Umbilical cord (tissue), 1 donor: ENCODE measurements at regions not wholly inside any gene's neighbourhood (a gene's known extent, or its start where the extent isn't known, plus 50 kb on each side); places are given as distances from the start of the nearest gene placed in this dataset.
"Not testable (repeated sequence)": the region's sequence is repeated elsewhere in the genome, so short reads cannot be mapped to it uniquely, and the experiment has no call there.

Experiments used
- DNase-seq: peaks from one replicate; pipeline ENCODE4 v3.0.0-alpha.2; 2015; ENCODE audit warnings: low spot score

DNA sequence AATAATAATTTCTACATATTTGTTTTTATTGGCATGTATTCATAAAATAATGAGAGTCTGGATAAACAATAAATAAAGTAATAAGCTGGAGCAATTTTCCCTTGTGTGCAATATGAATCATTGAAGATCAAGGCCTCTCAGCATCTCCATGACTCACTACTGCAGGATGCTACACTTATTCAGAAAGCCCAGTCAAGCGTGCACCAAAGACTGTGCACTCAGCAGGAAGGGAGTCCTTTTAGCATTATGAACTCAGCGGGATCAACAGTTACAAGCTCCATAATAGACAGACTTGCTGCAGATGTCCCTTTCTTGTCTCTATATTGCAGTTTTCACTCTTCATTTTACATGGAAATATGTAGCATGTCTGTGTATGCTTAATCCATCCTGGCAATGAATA lies 485.3 kb downstream of the CDH9 start:
- no peak for DNase-seq

DNA sequence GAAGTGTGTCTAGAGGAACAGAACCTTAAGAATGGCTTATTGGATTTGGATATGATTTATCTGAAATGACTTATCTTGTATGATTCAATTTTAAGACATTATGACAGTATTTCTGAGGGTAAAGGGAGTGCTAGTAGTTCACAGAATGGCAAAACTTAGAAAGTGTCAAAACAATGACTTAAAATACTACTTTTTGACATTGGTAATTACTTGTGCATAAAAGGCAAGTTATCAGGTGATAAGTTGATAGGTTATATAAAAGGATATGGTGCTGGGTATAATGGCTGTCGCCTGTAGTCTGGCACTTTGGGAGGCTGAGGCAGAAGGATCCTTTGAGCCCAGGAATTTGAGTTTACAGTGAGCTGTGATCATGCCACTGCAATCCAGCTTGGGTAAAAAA lies 494.4 kb downstream of the CDH9 start:
- DNase-seq, result no peak

DNA sequence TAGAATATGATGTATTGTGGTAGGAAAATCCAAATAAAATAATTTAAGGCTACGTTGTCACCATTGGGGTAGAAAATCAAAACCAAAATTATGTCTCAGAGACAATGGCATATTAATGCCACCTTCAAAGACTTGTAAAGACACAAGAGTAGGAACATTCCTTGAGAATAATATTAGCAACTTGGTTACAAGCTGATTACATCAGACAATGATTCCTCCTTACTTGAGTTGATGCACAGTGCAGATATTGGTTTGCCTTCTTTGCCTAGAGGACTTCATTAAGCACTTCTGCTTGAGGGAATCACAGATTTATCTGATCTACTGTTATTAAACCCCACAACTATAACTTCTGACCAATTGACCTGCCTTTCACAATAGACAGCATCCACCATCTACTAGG lies 500.2 kb downstream of the CDH9 start:
- DNase-seq, result no peak

DNA sequence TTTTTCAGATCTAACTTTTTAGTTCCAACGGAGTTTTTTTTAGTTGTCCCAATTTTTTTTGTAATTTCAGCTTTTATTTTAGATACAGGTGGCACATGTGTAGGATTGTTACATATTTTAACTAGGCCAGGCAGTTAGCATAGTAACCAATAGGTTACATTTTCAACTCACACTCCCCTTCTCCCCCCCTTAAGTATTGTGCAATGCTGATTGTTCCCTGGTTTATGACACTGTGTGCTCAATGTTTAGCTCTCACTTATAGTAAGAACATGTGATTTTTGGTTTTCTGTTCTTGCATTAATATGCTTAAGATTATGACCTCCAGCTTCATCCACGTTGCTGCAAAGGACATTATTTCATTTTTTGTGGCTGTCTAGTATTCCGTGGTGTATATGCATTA lies 503.2 kb downstream of the CDH9 start:
- no peak for DNase-seq

DNA sequence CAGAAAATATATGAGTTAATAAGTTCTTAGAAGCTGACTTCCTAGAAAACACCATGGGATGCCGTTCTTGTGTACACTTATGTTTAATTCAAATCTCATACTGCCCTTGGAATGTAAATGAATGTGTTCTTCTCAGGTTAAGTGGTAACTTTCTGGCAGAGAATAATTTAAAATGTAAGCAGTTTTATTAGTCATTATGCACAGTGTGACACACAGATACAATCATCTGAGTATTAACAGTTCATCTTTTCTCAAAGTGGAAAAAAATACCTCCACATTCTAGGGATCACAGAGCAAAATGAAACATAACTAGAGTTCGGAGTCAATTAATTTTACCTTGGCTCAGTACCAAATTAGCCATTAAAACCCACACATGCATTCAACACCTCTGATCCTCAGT lies 508.1 kb downstream of the CDH9 start:
- no peak for DNase-seq

DNA sequence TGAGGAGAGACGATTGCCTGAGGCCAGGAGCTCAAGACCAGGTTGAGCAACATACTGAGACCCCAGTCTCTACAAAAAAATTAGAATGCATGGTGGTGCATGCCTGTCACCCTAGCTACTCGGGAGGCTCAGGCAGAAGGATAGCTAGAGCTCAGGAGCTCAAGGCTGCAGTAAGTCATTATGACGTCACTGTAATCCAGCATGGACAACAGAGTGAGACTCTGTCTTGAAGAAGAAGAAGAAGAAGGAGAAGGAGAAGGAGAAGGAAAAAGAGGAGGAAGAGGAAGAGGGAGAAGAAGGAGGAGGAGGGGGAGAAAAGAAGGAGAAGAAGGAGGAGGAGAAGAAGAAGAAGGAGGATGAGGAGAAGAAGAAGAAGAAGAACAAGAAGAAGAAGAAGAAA lies 519.1 kb downstream of the CDH9 start:
- DNase-seq, result no peak

DNA sequence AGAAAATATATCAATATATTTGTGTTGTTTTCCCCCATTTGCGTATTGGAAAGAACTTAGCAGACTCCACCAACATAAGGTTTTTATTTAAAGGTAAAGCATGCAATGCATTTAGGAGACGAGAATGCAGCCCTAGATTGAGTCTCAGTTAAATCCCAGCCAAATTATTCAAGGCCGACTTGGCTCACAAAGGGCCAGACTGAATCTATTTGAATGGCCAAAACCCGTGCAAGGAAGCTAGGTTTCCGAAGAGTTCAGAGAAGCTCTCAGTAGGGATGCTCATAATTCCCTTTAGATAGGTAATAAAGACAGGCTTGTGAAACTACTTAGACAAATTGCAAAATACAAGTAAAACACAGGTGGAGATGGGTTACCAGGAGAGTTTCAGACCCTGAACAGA lies 520.3 kb downstream of the CDH9 start:
- DNase-seq, result no peak

DNA sequence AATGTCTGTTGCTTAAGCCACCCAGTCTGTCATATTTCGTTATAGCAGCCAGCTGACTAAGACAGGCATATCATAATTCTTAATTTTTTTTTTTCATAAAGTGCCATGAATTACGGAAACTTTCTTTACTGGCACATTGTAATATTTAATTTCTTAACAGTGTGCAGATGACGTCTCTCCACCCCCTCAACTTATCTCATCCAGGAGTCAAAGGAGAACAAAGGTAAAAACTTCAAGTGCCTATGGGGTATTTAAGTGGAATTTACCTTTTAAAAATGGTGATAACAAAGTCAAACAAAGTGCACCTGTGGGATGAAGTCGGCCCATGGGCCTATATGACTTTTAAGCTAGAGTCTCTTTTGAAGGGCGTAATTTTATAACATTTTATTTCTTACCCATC lies 539.4 kb downstream of the CDH9 start:
- DNase-seq, result no peak

DNA sequence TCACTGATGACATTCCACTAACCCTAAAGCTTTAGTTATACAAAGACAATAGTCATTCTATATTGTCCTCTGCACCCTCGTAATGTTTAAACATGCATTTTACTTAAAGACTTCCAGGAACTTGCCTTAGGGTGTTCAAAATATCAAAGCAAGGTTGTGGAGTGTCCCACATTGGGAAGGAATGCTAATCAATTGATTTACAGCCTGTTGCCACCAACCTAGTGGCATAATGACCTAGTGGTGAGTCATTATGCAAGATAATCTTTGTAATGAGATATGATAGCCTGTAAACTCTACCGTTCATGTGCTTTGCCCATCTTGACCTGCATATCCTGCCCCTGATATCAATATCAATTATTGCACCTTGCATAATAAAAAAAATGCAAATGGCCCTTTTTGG lies 542.9 kb downstream of the CDH9 start:
- no peak for DNase-seq

DNA sequence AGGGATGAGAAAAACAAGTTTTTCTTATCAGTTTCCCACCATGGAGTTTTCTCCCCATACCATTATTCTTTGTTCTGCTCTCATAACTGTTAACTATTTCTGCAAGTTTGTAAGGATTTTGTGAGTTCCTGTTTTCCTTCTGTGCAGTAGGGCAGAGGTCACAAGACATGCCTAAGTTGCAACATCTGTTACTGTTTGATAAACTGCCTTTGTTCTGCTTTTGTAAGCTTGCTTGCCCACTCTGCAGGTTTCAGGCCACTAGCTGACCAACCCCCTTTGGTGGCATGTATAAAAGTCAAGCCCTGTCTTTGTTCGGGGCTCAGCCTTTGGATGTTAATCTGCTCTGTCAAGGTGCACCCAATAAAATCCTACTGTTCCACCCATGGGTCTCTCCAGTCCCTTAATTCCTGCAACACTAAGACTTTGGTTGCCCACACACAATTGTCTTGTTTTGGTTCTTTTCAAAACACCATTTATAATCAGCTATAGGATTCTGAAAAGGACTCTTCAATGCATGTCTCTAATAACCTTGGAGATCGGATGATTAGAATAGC lies 545.4 kb downstream of the CDH9 start:
- no peak for DNase-seq

DNA sequence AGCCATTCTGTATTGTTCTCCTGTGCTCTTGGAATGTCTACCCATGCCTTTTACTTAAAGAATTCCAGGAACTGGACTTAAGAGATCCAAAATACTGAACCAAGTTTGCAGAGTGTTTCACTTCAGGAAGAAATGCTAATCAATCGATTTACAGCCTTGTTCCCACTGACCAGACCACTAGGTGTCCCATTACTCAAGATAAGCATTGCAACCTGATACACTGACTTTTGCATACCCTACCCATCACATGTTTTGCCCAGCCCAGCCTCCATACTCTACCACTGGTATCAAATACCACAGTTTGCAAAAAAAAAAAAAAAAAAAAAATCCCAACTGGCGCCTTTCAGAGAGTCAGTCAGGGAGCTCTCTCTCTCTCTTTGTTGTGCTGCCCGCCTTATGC lies 550.8 kb downstream of the CDH9 start:
- DNase-seq, result no peak

DNA sequence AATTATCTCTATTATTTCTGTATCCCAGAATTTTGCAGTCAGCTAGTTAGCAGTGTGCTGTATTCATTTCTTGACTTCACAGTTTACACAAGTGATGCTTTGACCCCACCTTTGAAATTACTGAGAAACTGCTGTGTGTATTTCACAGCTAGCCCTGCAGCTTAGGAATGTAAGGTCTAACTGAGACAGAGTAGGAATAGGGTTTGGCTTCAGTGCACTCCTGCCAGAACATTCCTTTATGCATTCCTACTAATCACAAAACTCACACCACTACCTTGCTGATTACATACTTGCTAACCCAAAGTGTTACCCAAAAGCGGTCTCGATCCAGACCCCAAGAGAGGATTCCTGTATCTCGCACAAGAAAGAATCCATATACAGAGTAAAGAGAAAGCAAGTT lies 551.8 kb downstream of the CDH9 start:
- no peak for DNase-seq

DNA sequence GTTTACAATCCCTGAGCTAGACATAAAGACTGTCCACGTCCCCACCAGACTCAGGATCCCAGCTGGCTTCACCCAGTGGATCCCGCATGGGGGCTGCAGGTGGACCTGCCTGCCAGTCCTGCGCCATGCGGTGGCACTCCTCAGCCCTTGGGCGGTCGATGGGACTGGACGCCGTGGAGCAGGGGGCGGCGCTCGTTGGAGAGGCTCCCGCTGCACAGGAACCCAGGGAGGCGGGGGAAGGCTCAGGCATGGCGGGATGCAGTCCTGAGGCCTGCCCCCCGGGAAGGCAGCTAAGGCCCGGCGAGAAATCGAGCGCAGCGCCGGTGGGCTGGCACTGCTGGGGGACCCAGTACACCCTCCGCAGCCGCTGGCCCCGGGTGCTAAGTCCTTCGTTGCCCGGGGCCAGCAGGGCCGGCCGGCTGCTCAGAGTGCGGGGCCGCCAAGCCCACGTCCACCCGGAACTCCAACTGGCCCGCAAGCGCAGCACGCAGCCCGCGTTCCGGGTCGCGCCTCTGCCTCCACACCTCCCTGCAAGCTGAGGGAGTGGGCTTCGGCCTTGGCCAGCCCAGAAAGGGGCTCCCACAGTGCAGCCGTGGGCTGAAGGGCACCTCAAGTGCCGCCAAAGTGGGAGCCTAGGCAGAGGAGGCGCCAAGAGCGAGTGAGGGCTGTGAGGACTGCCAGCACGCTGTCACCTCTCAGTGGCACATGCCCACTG lies 553.1 kb downstream of the CDH9 start:
- DNase-seq, result not testable (repeated sequence)

DNA sequence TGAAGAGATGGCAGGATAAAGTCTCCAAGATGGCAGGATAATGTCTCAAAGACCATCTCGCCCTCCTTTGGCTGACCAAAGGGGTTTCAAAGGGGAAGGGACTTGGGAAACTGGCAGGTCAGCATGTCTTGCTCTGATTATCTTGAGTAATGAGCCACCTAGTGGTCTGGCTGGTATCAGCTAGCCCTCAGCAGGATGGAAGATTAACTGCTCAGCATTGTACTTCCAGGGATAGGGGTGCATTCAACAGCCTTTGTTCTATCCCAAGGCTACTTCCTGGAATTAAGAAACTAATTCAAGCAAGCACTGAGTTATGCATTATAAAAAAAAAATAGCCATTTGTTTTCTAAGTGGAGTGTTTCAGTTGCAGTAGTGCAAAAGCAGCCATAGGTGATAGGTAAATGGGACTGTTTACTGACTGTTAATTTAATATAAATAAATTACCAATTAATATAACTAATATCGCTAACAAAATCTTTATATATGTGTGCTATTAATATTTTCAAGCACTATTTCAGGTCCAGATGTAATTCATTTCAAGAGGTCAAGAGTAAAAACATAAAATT lies 555.5 kb downstream of the CDH9 start:
- peak; percentile 15 for DNase-seq

DNA sequence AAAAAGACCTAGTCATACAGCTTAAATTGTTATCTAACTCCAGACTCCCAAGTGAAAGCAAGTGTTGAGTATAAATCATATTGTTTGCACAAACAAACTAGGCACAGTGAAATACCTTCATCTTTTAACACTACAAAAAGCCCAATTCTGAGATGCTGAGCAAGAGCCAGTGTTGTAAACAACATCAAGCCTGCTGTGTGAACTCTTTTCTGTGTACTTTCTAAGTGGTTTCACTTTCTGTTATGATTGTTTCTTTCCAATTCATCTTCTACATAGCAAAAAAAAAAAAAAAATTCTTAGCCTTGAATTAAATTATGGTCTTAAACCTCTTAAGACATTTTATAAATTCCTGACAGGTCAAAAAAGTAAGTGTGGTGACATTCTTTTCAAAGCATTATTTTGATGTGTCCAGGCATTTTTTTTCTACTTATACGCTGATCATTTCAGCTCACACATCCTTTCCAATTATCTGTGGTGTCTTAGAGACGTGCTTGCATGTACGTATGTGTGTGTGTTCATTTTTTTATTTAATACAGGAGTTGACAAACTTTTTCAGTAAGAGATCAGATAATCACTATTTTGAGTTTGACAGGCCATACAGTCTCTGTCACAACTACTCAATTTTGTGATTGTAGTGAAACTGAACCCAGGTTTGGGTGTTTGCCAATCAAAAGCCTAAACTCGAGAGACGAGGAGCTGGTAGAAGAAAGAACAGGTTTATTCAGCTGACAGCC lies 556.1 kb downstream of the CDH9 start:
- DNase-seq, result no peak

DNA sequence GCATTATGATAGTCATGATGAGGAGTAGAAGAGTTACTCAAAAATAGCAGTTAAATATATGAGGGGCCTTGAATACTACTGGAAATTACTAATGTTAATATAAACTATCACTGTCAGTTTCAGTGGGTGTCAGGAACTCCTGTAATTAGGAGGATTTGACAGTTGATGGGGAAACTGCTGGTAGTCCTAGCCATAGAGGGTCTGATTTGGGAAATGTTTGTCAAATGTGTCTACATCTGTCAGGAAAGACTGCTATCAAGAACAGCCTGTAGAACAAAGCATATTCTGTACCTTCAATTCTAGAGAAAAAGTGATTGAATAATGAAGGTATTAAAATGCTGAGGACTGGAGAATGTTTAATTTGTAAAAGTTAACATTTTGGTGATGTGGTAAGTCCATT lies 567.9 kb downstream of the CDH9 start:
- no peak for DNase-seq

DNA sequence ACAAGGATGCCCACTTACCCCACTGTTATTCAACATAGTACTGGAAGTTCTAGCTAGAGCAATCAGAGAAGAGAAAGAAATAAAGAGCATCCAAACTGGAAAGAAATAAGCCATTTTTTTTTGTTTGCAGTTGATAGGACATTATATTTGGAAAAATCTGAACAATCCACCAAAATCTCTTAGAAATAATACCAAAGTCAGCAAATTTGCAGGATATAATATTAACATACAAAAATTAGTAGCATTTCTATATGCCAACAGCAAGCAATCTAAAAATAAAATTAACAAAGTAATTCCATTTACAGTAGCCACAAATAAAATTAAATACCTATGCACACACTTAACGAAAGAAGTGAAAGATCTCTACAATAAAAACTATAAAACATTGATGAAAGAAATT lies 599.3 kb downstream of the CDH9 start:
- no peak for DNase-seq

DNA sequence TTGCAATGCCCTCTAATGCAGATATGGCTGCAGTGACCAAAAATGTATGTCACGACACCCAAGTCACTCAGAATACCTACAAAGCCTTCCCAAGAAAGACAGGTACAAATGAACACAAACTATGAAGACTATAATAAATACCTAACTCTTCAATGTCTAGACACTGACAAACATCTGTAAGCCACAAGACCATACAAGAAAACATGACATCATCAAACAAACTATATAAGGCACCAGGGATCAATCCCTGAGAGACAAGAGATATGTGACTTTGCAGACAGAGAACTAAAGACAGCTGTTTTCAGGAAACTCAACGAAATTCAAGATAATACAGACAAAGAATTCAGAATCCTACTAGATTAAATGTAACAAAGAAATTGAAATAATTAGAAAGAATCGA lies 603.7 kb downstream of the CDH9 start:
- DNase-seq, result no peak

DNA sequence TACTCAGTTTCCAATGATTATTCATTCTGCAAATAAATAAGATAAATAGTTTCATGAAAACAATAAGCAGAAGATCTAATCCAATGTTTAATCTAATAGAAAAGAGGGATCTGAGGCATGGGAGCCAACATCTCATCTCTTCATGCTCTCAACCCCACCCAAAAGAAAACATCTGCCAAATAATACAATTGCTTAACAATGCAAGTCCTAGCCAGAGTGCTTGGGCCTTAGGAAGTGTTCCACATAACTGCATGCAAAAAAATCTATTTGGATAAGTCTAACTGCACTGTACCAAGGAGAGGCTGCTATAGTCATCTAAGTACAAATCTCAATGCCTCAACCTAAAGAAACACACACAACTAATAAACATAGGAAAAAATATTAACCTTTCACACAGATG lies 606.0 kb downstream of the CDH9 start:
- no peak for DNase-seq

DNA sequence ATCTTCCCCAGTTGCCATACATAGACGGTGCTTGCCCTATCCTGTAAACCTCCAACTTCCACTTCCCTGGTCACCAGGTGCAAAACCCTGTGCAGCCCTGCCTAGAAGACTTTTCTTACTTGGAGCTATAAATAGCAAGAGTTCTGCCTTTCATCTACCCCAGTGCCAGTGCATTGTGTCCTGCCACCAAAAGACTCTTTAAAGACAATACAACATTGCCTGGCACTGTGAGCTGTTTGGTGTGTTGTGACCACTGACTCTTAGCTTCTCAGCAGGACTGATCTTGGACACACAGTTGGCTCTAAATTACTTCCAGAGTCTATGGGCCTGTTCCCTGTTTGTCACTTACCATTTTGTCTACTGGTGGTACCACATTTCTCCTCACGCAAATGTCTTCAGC lies 608.1 kb downstream of the CDH9 start:
- DNase-seq, result no peak

DNA sequence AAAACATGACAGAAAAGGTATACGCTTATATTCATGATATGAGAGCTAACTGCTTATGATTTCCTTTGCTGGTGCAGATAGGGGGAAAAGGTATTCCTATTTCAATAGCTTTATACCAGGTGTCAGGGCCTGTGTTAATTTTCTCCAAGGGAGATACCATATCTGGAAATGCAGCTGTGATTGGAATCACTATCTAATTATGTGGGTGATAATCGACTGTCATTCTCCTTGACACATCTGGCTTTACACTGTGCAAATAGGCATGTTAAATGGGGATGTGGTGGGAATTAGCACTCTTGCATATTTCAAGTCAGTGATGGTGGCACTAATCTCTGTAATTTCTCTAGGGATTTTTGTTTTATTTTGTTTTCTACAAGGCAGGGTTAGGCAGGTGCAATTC lies 611.1 kb downstream of the CDH9 start:
- DNase-seq, result no peak

DNA sequence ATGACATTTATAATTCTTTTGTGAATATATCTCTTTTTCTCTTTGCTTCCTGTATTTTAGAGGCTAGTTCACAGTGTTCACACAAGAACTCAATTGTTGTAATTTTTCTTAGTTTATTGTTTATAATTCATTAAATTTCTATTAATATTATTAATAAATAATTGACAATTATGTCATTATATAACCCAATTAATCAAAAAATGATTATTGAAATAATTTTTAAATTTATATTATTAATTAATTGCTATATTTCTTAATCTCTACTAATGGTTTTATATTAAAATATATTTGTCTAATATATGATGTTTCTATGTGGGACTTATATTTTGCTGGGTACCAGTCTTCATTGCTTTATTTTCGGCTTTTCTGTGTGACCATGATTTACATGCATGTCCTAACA lies 618.4 kb downstream of the CDH9 start:
- DNase-seq, result no peak

DNA sequence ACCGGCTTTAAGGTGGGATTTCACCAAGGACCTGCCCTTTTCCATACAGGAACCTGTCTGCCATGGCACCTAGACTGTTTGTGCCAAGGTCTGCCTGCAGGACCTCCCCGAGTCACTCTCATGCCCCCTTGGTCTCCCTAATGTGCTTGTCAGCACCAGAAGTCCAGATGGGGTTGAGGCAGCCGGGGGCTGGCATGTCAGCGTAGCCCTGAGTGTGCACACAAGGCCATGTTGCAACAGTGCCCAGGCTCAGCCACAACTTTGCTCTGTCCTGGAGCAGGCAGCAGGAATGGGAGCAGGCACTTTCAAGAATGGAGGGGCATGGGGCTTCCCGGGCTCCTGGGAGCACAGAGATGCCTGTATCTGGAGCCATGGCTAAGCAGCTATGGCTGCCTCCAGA lies 621.5 kb downstream of the CDH9 start:
- DNase-seq, result no peak
